ENCODE measurements at regions not wholly inside any gene's neighbourhood (a gene's known extent, or its start where the extent isn't known, plus 50 kb on each side); places are given as distances from the start of the nearest gene placed in this dataset.

DNA sequence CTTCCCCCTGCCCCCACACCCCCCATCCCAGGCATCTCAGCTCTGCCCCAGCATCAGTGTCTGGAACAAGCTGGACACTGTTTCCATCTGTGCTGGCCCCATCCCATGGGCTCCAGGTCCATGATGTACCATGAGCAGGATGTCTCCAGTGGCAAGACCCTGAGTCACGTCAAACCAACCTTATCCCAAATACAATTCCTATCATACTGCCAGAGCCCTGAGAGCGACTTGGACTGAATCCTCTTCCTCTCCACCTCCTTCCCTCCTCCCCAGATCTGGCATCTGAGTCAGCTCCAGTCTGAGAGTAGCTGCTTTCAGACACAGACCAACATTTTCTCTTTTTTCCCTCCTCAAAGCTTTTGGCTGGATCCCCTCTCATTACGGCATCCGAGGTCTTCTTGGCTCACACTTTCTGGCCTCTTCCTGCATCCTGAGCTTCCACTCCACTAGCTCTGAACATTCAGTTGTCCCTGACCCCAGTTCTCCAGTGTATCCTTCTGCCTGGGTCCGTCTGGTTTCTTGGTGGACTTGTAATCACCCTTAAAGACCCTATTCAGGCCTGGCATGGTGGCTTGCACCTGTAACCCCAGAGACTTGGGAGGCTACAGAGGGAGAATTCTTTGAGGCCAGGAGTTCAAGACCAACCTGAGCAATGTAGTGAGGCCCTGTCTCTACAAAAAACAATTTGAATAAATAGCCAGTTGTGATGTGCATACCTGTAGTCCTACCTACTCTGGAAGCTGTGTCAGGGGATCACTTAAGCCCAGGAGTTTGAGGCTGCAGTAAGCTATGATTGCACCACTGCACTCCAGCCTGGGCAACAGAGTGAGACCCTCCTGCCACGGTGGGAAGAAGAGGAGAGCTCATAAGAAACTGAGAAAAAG is 68.3 kb downstream of the ACKR3 start:
- no peak for DNase-seq (ENCODE audit: low read depth, low spot score)
- Mint-ChIP-seq H3K4me1 (peaks cover 19% of the 10 kb centered on the region), H3K4me3 (no peak overlapping the region), H3K36me3 (ENCODE audit: low read depth) (peaks cover 16% of the 10 kb centered on the region), H3K27me3 (ENCODE audit: low read depth) (no peaks in the 10 kb centered on the region), H3K27ac (ENCODE audit: unreplicated experiment) (peak overlapping the region; percentile 63), H3K9me3 (peaks cover 6% of the 10 kb centered on the region)
- TF ChIP-seq, protein P1, sequence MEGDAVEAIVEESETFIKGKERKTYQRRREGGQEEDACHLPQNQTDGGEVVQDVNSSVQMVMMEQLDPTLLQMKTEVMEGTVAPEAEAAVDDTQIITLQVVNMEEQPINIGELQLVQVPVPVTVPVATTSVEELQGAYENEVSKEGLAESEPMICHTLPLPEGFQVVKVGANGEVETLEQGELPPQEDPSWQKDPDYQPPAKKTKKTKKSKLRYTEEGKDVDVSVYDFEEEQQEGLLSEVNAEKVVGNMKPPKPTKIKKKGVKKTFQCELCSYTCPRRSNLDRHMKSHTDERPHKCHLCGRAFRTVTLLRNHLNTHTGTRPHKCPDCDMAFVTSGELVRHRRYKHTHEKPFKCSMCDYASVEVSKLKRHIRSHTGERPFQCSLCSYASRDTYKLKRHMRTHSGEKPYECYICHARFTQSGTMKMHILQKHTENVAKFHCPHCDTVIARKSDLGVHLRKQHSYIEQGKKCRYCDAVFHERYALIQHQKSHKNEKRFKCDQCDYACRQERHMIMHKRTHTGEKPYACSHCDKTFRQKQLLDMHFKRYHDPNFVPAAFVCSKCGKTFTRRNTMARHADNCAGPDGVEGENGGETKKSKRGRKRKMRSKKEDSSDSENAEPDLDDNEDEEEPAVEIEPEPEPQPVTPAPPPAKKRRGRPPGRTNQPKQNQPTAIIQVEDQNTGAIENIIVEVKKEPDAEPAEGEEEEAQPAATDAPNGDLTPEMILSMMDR (conservative IDR thresholded peaks at IDR 0.05), result no peak

DNA sequence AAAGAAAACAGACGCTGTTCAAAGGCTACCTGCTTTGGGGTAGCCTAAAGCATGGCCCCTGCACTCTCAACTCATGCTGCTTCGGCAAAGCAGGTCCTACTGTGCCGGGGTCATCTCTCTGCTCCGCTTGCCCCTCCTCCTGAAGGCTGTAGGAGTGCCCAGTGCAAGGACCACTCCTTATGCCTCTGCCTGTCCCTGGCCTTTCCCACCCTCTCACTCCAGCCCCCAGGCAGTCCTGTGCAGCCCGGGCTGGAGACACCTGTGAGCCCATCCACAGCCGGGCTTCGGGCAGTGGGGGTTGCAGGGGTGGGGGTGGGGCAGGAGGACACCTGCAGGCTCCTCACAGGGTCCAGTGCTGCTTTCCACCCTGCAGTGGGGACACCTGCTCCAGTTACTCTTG is 69.1 kb downstream of the ACKR3 start:
- Mint-ChIP-seq H3K4me3 (no peak overlapping the region), H3K4me1 (peaks cover 14% of the 10 kb centered on the region), H3K9me3 (peaks cover 6% of the 10 kb centered on the region), H3K27ac (ENCODE audit: unreplicated experiment) (no peak overlapping the region), H3K36me3 (ENCODE audit: low read depth) (peaks cover 16% of the 10 kb centered on the region), H3K27me3 (ENCODE audit: low read depth) (no peaks in the 10 kb centered on the region)
- no peak for DNase-seq (ENCODE audit: low read depth, low spot score)
- TF ChIP-seq, protein P1 (conservative IDR thresholded peaks at IDR 0.05), result no peak

DNA sequence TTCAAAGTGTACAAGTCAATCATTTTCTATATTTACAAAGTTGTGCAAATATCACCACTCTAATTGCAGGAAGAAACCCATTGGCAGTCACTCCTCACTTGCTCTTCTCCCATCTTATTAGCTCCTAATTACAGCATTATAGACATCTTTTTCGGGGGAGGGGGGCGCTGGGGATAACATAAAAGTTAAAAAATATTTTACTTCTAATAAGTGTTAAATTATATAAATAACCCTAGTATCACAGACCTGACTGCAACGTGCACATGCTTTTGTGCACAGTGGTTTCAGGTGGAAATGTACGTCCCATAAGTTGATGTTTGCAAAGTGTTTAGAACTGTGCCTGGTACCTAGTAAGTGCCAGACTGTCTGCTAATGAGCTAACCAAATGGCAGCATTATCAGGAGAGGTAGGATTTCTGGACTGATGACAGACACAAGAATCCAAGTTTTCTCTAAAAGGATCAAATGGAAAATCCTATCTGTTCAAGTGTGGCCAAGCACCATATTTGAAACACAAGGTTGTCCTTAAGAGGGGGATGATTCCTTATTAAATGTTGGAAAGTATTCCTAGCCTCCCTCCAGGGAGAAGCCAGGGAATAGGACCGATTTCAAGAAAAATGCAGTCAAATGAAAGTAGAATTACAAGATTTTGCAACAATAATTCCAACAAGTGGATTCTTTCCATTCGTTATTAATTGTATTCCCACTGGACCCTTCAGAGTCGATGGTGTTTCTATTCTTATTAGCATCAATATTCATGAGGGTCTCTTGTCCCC is 70.0 kb downstream of the ACKR3 start:
- Mint-ChIP-seq H3K4me3 (no peak overlapping the region), H3K4me1 (peaks cover 8% of the 10 kb centered on the region), H3K27me3 (ENCODE audit: low read depth) (no peaks in the 10 kb centered on the region), H3K36me3 (ENCODE audit: low read depth) (peaks cover 16% of the 10 kb centered on the region), H3K27ac (ENCODE audit: unreplicated experiment) (no peak overlapping the region), H3K9me3 (peaks cover 6% of the 10 kb centered on the region)
- TF ChIP-seq, protein P1 (conservative IDR thresholded peaks at IDR 0.05), result no peak
- DNase-seq (ENCODE audit: low read depth, low spot score), result no peak

DNA sequence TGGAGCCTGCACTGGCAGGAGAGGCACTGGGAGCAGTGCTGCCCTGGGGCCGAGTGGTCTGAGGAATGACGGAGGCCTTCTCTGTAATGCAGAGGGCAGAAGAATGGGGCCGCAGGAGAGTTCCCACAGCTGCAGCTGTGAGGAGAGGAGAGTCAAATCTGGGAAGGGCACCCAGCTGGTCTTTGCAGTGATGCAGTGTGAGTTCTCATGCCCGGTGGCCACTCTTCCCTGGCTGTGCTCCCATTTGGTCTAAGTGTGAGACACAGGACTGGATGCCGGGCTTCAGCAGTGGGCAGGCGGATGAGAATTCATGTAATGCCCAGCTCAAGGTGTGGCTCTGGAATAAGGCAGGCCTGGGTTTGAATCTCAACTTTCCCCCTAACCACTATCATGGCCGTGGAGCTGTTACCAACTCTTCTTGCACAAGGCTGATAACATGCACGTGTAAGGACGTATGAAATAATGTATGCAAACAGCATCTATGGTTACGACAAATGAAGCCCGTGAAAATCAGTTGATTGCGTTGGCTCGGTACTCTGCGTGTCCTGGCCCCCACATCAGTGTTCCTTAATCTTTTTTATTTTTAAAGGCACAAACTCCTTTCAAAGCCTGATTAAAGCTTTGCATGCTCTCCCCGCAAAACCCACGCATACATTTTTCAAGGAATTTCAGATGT is 71.6 kb downstream of the ACKR3 start:
- Mint-ChIP-seq H3K9me3 (peaks cover 6% of the 10 kb centered on the region), H3K36me3 (ENCODE audit: low read depth) (peaks cover 16% of the 10 kb centered on the region), H3K4me3 (no peak overlapping the region), H3K27me3 (ENCODE audit: low read depth) (no peaks in the 10 kb centered on the region), H3K4me1 (peaks cover 8% of the 10 kb centered on the region), H3K27ac (ENCODE audit: unreplicated experiment) (no peak overlapping the region)
- no peak for DNase-seq (ENCODE audit: low read depth, low spot score)
- TF ChIP-seq, protein P1 (conservative IDR thresholded peaks at IDR 0.05), result no peak

DNA sequence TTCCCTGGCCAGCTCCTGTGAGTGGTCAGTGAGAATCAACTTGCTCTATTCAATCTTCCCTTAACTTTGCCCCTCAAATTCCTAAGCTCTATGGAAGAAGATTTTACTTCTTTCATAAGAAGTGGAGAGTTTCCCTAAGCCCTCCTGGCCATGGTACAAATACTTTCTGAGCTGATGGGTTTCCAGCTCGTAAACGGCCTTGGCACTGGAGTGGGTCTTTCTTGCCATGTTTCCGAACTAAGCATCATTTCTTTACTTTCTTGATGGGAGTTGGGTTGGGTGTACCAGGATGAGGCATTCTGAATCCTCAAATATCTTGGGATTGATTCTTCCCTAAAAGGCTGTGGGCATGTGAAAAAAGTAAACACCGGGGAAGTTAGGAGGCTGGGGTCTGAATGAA is 72.5 kb downstream of the ACKR3 start:
- TF ChIP-seq, protein P1 (conservative IDR thresholded peaks at IDR 0.05), result no peak
- Mint-ChIP-seq H3K36me3 (ENCODE audit: low read depth) (peaks cover 16% of the 10 kb centered on the region), H3K9me3 (peaks cover 6% of the 10 kb centered on the region), H3K4me3 (no peak overlapping the region), H3K27ac (ENCODE audit: unreplicated experiment) (no peak overlapping the region), H3K4me1 (peaks cover 8% of the 10 kb centered on the region), H3K27me3 (ENCODE audit: low read depth) (no peaks in the 10 kb centered on the region)
- DNase-seq (ENCODE audit: low read depth, low spot score), result no peak

Data from neural crest cell (in vitro differentiated cells).